Mesendoderm (in vitro differentiated cells): ENCODE measurements at regions not wholly inside any gene's neighbourhood (a gene's known extent, or its start where the extent isn't known, plus 50 kb on each side); places are given as distances from the start of the nearest gene placed in this dataset.
"Not testable (repeated sequence)": the region's sequence is repeated elsewhere in the genome, so short reads cannot be mapped to it uniquely, and the experiment has no call there.

Source experiments
- DNase-seq: peaks from one replicate; pipeline ENCODE4 v3.0.0; 2013
- H2AK5ac ChIP-seq: 2 replicates; pipeline ENCODE4 v1.6.1; 2013; ENCODE audit warnings: low read length, inconsistent platforms
- H2BK120ac ChIP-seq: 2 replicates; pipeline ENCODE4 v1.6.1; 2013; ENCODE audit warnings: low read depth, mild to moderate bottlenecking, low read length, moderate library complexity, mixed read lengths
- H2BK15ac ChIP-seq: replicated peaks from 2 replicates; pipeline ENCODE4 v1.6.1; 2013; ENCODE audit warnings: low read depth, mild to moderate bottlenecking, moderate library complexity
- H2BK5ac ChIP-seq: 2 replicates; pipeline ENCODE4 v1.6.1; 2013; ENCODE audit warnings: low read length, inconsistent platforms
- H3K18ac ChIP-seq: 2 replicates; pipeline ENCODE4 v1.6.1; 2013; ENCODE audit warnings: mild to moderate bottlenecking, low read length, mixed read lengths
- H3K23ac ChIP-seq: one replicate; pipeline ENCODE4 v1.6.1; 2013; ENCODE audit warnings: low read length
- H3K27ac ChIP-seq: 2 replicates; pipeline ENCODE4 v1.5.1; 2013; ENCODE audit warnings: low read depth, mild to moderate bottlenecking, inconsistent platforms, low read length, moderate library complexity
- H3K27me3 ChIP-seq: 2 replicates; pipeline ENCODE4 v1.6.1; 2013; ENCODE audit warnings: low read length, control low read depth, mild to moderate bottlenecking, inconsistent platforms; ENCODE audit not compliant: insufficient read depth, poor library complexity
- H3K36me3 ChIP-seq: 2 replicates; pipeline ENCODE4 v1.6.1; 2013; ENCODE audit warnings: low read length, inconsistent platforms; ENCODE audit not compliant: control insufficient read depth, insufficient read depth
- H3K4ac ChIP-seq: one replicate; pipeline ENCODE4 v1.6.1; 2013; ENCODE audit warnings: low read depth, mild to moderate bottlenecking, low read length, moderate library complexity
- H3K4me1 ChIP-seq: 2 replicates; pipeline ENCODE4 v1.6.1; 2013; ENCODE audit warnings: low read depth, low read length, inconsistent platforms; ENCODE audit not compliant: control insufficient read depth
- H3K4me2 ChIP-seq: 2 replicates; pipeline ENCODE4 v1.6.1; 2013; ENCODE audit warnings: low read length
- H3K4me3 ChIP-seq: 2 replicates; pipeline ENCODE4 v1.5.1; 2013; ENCODE audit warnings: mild to moderate bottlenecking, low read length
- H3K56ac ChIP-seq: one replicate; pipeline ENCODE4 v1.6.1; 2013; ENCODE audit warnings: low read length
- H3K79me1 ChIP-seq: 2 replicates; pipeline ENCODE4 v1.6.1; 2013; ENCODE audit warnings: low read length, inconsistent platforms
- H3K79me2 ChIP-seq: 2 replicates; pipeline ENCODE4 v1.6.1; 2013; ENCODE audit warnings: mild to moderate bottlenecking, low read length; ENCODE audit not compliant: control insufficient read depth, insufficient read depth
- H3K9ac ChIP-seq: 2 replicates; pipeline ENCODE4 v1.6.1; 2013; ENCODE audit warnings: low read length, inconsistent platforms
- H4K5ac ChIP-seq: one replicate; pipeline ENCODE4 v1.6.1; 2013; ENCODE audit warnings: low read length
- H4K8ac ChIP-seq: one replicate; pipeline ENCODE4 v1.6.1; 2013; ENCODE audit warnings: low read depth, mild to moderate bottlenecking, control low read depth, low read length, moderate library complexity
- WGBS: extraction: QIAGEN DNeasy Blood & Tissue Kit; methylation state at CpG from one replicate; pipeline ENCODE4 v1.1.7; 2013; ENCODE audit warnings: low lambda C conversion rate, missing lambda C conversion rate; ENCODE audit not compliant: insufficient coverage; ENCODE audit errors: extremely low coverage; 5-methylcytosine and 5-hydroxymethylcytosine counted together

GRCh38 chr12:75859868-75860267 lies 171.7 kb downstream of the PHLDA1 start:
- Histone ChIP-seq H4K8ac (no peak overlapping the region), H3K4me3 (no peak overlapping the region), H3K27ac (no peak overlapping the region), H2BK15ac (no peak overlapping the region), H3K9ac (no peak overlapping the region), H2BK5ac (no peak overlapping the region), H3K4me2 (no peak overlapping the region), H3K56ac (no peak overlapping the region), H4K5ac (no peak overlapping the region), H3K18ac (no peak overlapping the region), H3K79me1 (no peaks in the 10 kb centered on the region), H3K4ac (no peak overlapping the region), H3K27me3 (peaks cover 1% of the 10 kb centered on the region), H2BK120ac (no peak overlapping the region), H3K36me3 (no peaks in the 10 kb centered on the region), H3K23ac (no peak overlapping the region), H3K79me2 (no peaks in the 10 kb centered on the region), H3K4me1 (no peaks in the 10 kb centered on the region), H2AK5ac (peak overlapping the region; percentile 35)
- no peak for DNase-seq
- no CpG with 5 or more reads among the region's 2 CpGs for WGBS

GRCh38 chr12:75856235-75856634 lies 175.3 kb downstream of the PHLDA1 start:
- Histone ChIP-seq H3K9ac (no peak overlapping the region), H3K4me3 (no peak overlapping the region), H2BK120ac (no peak overlapping the region), H3K27me3 (peaks cover 1% of the 10 kb centered on the region), H4K5ac (no peak overlapping the region), H3K27ac (no peak overlapping the region), H4K8ac (no peak overlapping the region), H3K4me2 (no peak overlapping the region), H3K56ac (no peak overlapping the region), H2BK5ac (no peak overlapping the region), H3K18ac (no peak overlapping the region), H2AK5ac (no peak overlapping the region), H2BK15ac (no peak overlapping the region), H3K4ac (no peak overlapping the region), H3K4me1 (no peaks in the 10 kb centered on the region), H3K79me2 (no peaks in the 10 kb centered on the region), H3K23ac (no peak overlapping the region), H3K36me3 (no peaks in the 10 kb centered on the region), H3K79me1 (no peaks in the 10 kb centered on the region)
- DNase-seq: no peak
- WGBS: no CpG with 5 or more reads among the region's 1 CpG

- no peaks in the 10 kb centered on the region for H3K36me3 ChIP-seq
- WGBS: no CpG with 5 or more reads among the region's 2 CpGs
- H3K79me1 ChIP-seq: no peaks in the 10 kb centered on the region
- no peak overlapping the region for H2BK120ac ChIP-seq
- no peak overlapping the region for H4K5ac ChIP-seq
- no peak for DNase-seq
- no peak overlapping the region for H2AK5ac ChIP-seq
- H3K4me2 ChIP-seq: no peak overlapping the region
- H4K8ac ChIP-seq: no peak overlapping the region
- no peak overlapping the region for H3K18ac ChIP-seq
- H3K4me3 ChIP-seq: no peak overlapping the region
- no peak overlapping the region for H3K23ac ChIP-seq
- no peak overlapping the region for H3K27ac ChIP-seq
- no peaks in the 10 kb centered on the region for H3K4me1 ChIP-seq
- H3K4ac ChIP-seq: no peak overlapping the region
- H2BK15ac ChIP-seq: no peak overlapping the region
- H3K79me2 ChIP-seq: no peaks in the 10 kb centered on the region
- no peak overlapping the region for H2BK5ac ChIP-seq
- no peak overlapping the region for H3K56ac ChIP-seq
- peaks cover 1% of the 10 kb centered on the region for H3K27me3 ChIP-seq
- H3K9ac ChIP-seq: no peak overlapping the region
Observed at GRCh38 chr12:75855360-75855759, 176.2 kb downstream of the PHLDA1 start.

- no CpG with 5 or more reads among the region's 4 CpGs for WGBS
- Histone ChIP-seq H3K79me1 (no peaks in the 10 kb centered on the region), H3K18ac (no peak overlapping the region), H2BK5ac (no peak overlapping the region), H2AK5ac (no peak overlapping the region), H3K4me1 (no peaks in the 10 kb centered on the region), H2BK15ac (no peak overlapping the region), H3K36me3 (no peaks in the 10 kb centered on the region), H3K4ac (no peak overlapping the region), H3K79me2 (no peaks in the 10 kb centered on the region), H3K27ac (no peak overlapping the region), H4K8ac (no peak overlapping the region), H3K4me2 (no peak overlapping the region), H3K27me3 (peaks cover 1% of the 10 kb centered on the region), H3K56ac (no peak overlapping the region), H3K4me3 (no peak overlapping the region), H3K23ac (no peak overlapping the region), H2BK120ac (no peak overlapping the region), H4K5ac (no peak overlapping the region), H3K9ac (no peak overlapping the region)
- no peak for DNase-seq
Observed at GRCh38 chr12:75854681-75855309, 176.8 kb downstream of the PHLDA1 start.

- no CpG with 5 or more reads among the region's 5 CpGs for WGBS
- not testable (repeated sequence) for H2BK15ac ChIP-seq
Observed at GRCh38 chr12:75854137-75854536, 177.4 kb downstream of the PHLDA1 start.

GRCh38 chr12:75853626-75854025 lies 177.9 kb downstream of the PHLDA1 start:
- Histone ChIP-seq H3K4me1 (no peaks in the 10 kb centered on the region), H3K79me2 (no peaks in the 10 kb centered on the region), H2BK120ac (no peak overlapping the region), H3K56ac (no peak overlapping the region), H3K18ac (no peak overlapping the region), H3K4me2 (no peak overlapping the region), H3K27me3 (peaks cover 1% of the 10 kb centered on the region), H2BK5ac (no peak overlapping the region), H2BK15ac (no peak overlapping the region), H3K79me1 (no peaks in the 10 kb centered on the region), H3K23ac (no peak overlapping the region), H2AK5ac (no peak overlapping the region), H3K4me3 (no peak overlapping the region), H4K8ac (no peak overlapping the region), H3K36me3 (no peaks in the 10 kb centered on the region), H3K27ac (no peak overlapping the region), H3K4ac (no peak overlapping the region), H4K5ac (no peak overlapping the region), H3K9ac (no peak overlapping the region)
- DNase-seq: no peak
- WGBS: no CpG with 5 or more reads among the region's 2 CpGs

More at GRCh38 chr12:75854137-75854536, 177.4 kb downstream of the PHLDA1 start:
- H3K36me3 ChIP-seq, H2BK120ac ChIP-seq, H3K56ac ChIP-seq, H3K27me3 ChIP-seq, H3K27ac ChIP-seq, H3K4me2 ChIP-seq, DNase-seq, H3K4me1 ChIP-seq, H4K5ac ChIP-seq, H3K4me3 ChIP-seq, H2AK5ac ChIP-seq, H3K79me2 ChIP-seq, H3K9ac ChIP-seq, H4K8ac ChIP-seq, H2BK5ac ChIP-seq, H3K4ac ChIP-seq, H3K23ac ChIP-seq, H3K79me1 ChIP-seq, H3K18ac ChIP-seq: not testable (repeated sequence)
